OCI-LY7 (cell line): ENCODE measurements at regions not wholly inside any gene's neighbourhood (a gene's known extent, or its start where the extent isn't known, plus 50 kb on each side); places are given as distances from the start of the nearest gene placed in this dataset.

Experiments used
- EZH2phosphoT487 ChIP-seq: fragments of 200-600 bp; sonication (generic); IDR thresholded peaks from 2 replicates; pipeline ENCODE4 v1.6.1; 2018; ENCODE audit warnings: low read depth, borderline replicate concordance, mild to moderate bottlenecking, mixed run types, antibody characterized with exemption, low read length, moderate library complexity, mixed read lengths
- TF ChIP-seq, protein P1 (sequence below): fragments of 200-600 bp; sonication (generic); conservative IDR thresholded peaks from 2 replicates; pipeline ENCODE4 v1.5.1; 2014; ENCODE audit warnings: mild to moderate bottlenecking, antibody characterized with exemption, low read length, moderate library complexity, mixed read lengths

DNA sequence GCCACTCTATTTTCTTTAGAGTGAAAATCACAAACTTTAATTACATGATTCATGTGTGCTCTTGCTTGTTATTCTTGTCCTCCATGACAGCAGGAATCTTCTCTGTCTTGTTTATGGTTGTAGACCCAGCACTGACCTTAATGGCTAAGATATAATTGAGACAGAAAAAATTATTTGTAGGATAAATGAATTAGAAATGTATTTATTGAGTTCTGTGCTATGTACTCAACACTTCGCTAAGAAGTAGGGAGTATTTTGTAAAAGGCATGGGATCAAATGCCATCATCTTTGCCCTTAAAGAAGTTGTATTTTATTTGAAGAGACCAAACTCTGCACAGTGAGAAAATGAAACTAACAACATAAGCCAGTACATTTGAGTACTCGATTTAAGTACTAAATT lies 71.2 kb downstream of the CBLN4 start:
- TF ChIP-seq, protein P1, sequence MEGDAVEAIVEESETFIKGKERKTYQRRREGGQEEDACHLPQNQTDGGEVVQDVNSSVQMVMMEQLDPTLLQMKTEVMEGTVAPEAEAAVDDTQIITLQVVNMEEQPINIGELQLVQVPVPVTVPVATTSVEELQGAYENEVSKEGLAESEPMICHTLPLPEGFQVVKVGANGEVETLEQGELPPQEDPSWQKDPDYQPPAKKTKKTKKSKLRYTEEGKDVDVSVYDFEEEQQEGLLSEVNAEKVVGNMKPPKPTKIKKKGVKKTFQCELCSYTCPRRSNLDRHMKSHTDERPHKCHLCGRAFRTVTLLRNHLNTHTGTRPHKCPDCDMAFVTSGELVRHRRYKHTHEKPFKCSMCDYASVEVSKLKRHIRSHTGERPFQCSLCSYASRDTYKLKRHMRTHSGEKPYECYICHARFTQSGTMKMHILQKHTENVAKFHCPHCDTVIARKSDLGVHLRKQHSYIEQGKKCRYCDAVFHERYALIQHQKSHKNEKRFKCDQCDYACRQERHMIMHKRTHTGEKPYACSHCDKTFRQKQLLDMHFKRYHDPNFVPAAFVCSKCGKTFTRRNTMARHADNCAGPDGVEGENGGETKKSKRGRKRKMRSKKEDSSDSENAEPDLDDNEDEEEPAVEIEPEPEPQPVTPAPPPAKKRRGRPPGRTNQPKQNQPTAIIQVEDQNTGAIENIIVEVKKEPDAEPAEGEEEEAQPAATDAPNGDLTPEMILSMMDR: no peak
- no peak for TF ChIP-seq EZH2phosphoT487
